ENCODE measurements at regions not wholly inside any gene's neighbourhood (a gene's known extent, or its start where the extent isn't known, plus 50 kb on each side); places are given as distances from the start of the nearest gene placed in this dataset.

DNA sequence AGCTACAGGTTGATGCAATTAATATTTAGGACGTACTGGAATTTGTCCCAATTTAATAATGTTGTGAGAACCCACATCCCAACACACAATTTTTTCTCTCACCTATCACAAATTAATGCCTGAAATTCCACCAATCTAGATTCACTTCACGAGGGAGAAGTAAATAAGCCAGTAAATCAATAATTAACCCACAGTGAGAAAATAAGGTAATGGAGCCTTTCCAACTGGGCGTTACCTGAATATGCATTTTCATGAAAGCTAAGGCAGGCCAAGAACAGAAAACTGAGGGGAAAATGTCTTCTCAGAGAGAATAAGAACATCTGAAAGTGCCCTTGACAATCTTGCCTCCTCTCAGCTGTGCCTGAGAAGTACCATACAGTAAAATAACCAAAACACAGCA lies 240.8 kb upstream of the NR5A2 start (continued):
- no peak for TF ChIP-seq ZBTB40 (IDR thresholded peaks at IDR 0.05)
- no peak for TF ChIP-seq ZBTB40 (CRISPR knock-in tag; IDR thresholded peaks at IDR 0.05)

DNA sequence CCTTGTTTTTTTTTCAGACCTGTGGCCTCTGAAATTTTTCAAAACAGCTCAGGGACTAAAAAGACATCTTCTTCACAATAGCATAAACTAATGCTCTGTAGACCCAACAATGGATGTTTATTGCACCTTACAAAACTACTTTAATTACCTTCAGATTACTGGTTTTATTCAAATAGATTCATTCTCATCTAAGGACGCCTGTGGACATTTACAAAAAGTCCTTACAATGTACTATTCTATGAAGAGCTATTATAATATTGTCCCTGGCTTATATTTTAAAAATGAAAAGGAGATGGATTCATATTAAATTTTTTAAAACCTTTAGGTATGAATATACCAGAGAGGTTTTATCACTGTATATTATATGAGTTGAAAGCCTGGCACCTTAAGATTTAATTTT lies 238.4 kb upstream of the NR5A2 start:
- no peak overlapping the region for H3K27ac ChIP-seq (ENCODE audit: extremely low read length, insufficient read depth, low read length)
- no peaks in the 10 kb centered on the region for H4K20me1 ChIP-seq (ENCODE audit: insufficient read depth, low read length)
- H3K4me3 ChIP-seq (replicated peaks in 1 of 3; ENCODE audit: insufficient read depth in 1 of 3, low read depth in 2 of 3, low read length in 3 of 3) = no peak overlapping the region
- ChIA-PET POLR2A (no interaction called here), CTCF (ENCODE audit: low intra/inter-chr PET ratio, low total read pairs) (no interaction called here)
- BruUV-seq (replicated peaks) = no TSS peak
- no peaks in the 10 kb centered on the region for H3K36me3 ChIP-seq (replicated peaks in 1 of 2; ENCODE audit: control insufficient read depth in 1 of 2, insufficient read depth in 2 of 2, low read length in 2 of 2)
- H3K4me2 ChIP-seq (ENCODE audit: low read depth, low read length) = no peak overlapping the region
- H3K4me1 ChIP-seq (ENCODE audit: insufficient read depth, low read length) = no peaks in the 10 kb centered on the region
- ATAC-seq (no peak), DNase-seq (ENCODE audit: low spot score) (no peak), FAIRE-seq (no peak)
- 0% methylated on average over 1 of the region's 1 CpG for WGBS (ENCODE audit: low lambda C conversion rate)
- in situ Hi-C loops (cut with HindIII; ENCODE audit: extremely low pct_ligation_motif_present, low pct_unique_long_range_greater_than_20kb) (no loop called here), intact Hi-C loops (cut with micrococcal nuclease; ENCODE audit: unreplicated experiment) (no loop called here)
- no peak overlapping the region for H2AFZ ChIP-seq (ENCODE audit: low read length)
- no peaks in the 10 kb centered on the region for H3K27me3 ChIP-seq (ENCODE audit: control insufficient read depth in 1 of 2, insufficient read depth in 2 of 2, low read length in 2 of 2)
- no peaks in the 10 kb centered on the region for H3K9me3 ChIP-seq (ENCODE audit: low read length)
- no peak overlapping the region for H3K9ac ChIP-seq (ENCODE audit: insufficient read depth, low read depth, low read length)
- no peaks in the 10 kb centered on the region for H3K79me2 ChIP-seq (ENCODE audit: insufficient read depth, low read length)
- TF ChIP-seq, protein P1, sequence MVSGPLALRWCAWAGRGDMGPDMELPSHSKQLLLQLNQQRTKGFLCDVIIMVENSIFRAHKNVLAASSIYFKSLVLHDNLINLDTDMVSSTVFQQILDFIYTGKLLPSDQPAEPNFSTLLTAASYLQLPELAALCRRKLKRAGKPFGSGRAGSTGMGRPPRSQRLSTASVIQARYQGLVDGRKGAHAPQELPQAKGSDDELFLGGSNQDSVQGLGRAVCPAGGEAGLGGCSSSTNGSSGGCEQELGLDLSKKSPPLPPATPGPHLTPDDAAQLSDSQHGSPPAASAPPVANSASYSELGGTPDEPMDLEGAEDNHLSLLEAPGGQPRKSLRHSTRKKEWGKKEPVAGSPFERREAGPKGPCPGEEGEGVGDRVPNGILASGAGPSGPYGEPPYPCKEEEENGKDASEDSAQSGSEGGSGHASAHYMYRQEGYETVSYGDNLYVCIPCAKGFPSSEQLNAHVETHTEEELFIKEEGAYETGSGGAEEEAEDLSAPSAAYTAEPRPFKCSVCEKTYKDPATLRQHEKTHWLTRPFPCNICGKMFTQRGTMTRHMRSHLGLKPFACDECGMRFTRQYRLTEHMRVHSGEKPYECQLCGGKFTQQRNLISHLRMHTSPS (CRISPR knock-in tag; IDR thresholded peaks at IDR 0.05; ENCODE audit: low read depth) = no peak
- TF ChIP-seq, protein P2, sequence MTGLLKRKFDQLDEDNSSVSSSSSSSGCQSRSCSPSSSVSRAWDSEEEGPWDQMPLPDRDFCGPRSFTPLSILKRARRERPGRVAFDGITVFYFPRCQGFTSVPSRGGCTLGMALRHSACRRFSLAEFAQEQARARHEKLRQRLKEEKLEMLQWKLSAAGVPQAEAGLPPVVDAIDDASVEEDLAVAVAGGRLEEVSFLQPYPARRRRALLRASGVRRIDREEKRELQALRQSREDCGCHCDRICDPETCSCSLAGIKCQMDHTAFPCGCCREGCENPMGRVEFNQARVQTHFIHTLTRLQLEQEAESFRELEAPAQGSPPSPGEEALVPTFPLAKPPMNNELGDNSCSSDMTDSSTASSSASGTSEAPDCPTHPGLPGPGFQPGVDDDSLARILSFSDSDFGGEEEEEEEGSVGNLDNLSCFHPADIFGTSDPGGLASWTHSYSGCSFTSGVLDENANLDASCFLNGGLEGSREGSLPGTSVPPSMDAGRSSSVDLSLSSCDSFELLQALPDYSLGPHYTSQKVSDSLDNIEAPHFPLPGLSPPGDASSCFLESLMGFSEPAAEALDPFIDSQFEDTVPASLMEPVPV (CRISPR knock-in tag; IDR thresholded peaks at IDR 0.05) = no peak
- TF ChIP-seq PLSCR1 (CRISPR knock-in tag; IDR thresholded peaks at IDR 0.05; ENCODE audit: borderline replicate concordance) (no peak), RBAK (CRISPR knock-in tag; IDR thresholded peaks at IDR 0.05) (no peak), ZNF761 (CRISPR knock-in tag; conservative IDR thresholded peaks at IDR 0.05) (no peak)
